NCI-H1694 treated with DMSO at 0.1 percent for 48 hours (cell line): ENCODE measurements at regions not wholly inside any gene's neighbourhood (a gene's known extent, or its start where the extent isn't known, plus 50 kb on each side); places are given as distances from the start of the nearest gene placed in this dataset.
"Not testable (repeated sequence)": the region's sequence is repeated elsewhere in the genome, so short reads cannot be mapped to it uniquely, and the experiment has no call there.

Source experiments
- DNase-seq: peaks from one replicate; lab custom pipeline; 2025; lab: John Stamatoyannopoulos, UW

DNA sequence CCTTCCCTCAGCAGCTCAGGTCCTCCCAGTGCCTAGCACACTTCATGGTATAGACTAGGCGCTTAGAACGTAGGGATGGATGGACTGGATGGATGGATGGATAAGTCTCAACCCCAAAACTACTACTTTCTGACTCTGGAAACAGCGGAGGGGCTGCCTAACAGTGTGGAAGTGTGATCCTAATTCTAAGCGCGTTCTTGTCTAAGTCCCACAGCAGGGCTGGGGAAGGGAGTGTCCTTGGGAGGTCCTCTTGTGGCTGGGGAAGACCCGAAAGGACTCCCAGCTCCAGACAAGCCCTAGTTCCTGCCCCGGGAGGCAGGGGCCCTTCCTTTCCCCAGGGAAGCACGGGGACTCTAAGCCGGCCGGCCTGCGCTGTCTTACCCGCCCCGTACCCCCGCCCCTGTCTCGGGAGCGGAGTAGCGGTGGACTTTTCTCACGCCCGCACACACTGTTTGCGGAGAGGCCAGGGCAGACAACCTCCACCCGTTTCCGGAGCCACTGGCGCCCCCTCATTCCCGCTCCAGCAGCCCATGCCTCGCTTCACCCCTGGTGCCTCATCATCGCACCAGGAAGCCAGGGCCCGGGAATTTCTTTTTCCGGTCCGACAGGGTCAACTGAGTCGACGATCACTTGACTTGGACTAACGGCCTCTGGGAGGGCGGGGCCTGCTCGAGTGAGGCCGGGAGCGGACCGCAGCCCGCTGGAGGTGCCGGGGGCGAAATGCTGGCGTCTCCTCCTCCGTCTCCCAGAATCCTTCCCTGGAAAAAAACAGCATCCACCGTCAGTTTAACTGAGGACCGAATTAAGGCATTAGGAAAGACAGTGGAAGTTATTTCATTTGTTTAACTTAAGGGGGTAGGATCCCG is 133.3 kb downstream of the TBC1D2B start:
- DNase-seq: peak; percentile 0

- DNase-seq: no peak
Observed at GRCh38 chr15:77942611-77943211, 134.8 kb downstream of the TBC1D2B start.

- not testable (repeated sequence) for DNase-seq
Observed at GRCh38 chr15:77941090-77941827, 136.3 kb downstream of the TBC1D2B start.

DNA sequence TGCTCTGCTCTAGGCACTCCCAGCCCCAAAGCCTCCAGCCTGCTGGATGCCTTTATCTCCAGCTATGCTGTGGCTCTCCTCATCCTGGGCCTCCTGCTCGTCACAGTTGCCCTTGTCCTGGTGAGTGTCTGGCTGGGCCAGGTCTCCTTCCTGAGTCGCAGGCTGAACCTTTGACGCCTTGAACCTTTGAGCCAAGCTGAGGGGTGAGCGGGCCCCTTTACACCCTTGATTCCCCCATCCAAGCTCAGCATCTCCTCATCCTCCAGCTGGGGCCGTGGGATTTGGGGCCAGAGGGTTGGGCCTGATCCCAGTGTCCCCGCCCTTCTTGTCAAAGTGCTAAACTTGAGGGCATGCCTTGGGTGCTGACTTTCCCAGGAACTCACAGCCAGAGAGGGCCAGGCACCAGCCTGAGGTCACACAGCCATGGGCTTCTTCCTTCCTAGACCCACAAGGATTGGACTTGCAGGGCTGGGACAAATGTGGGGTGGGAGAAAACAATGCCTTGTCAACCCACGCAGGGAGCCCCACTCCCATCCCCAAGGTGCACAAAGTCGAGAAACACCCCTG is 137.0 kb downstream of the TBC1D2B start:
- DNase-seq: no peak

DNA sequence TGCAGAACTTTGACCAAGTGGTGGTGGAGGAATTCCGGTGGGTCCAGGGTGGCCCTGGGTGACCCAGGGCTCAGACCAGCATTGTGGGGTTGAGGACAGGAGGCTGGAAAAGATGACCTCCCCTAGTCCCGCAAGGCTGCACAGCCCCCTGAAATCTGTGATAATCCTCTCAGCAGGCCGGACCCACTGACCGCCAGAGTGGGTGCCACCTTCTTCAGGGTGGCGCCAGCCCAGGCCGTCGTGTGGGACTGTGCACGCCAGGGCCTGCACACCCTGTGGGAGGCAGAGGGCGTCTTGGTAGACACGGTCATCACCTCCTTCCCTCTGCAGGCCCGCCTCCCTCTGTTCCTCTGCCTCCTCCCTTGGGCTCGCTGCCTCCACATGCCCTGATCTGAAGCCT is 137.7 kb downstream of the TBC1D2B start:
- no peak for DNase-seq

DNA sequence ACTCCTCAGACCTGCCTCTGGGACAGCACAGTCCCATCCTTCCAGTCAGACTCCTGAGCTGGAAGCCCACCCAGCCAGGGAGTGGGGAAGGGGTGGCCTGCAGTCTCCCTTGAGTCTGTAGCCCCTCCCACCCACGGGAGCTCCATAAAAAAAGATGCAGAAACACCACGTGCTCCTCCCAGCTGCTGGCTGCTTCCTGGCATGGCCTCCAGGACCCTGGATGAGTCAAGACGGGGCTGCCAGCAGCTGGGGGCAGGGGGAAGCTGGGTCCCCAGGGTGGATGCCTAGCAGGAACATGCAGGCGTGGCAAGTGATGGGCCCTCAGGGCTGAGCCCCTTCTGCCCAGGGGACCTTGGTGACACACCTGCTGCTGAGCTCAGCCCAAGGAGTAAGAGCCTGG is 138.5 kb downstream of the TBC1D2B start:
- DNase-seq: not testable (repeated sequence)

DNA sequence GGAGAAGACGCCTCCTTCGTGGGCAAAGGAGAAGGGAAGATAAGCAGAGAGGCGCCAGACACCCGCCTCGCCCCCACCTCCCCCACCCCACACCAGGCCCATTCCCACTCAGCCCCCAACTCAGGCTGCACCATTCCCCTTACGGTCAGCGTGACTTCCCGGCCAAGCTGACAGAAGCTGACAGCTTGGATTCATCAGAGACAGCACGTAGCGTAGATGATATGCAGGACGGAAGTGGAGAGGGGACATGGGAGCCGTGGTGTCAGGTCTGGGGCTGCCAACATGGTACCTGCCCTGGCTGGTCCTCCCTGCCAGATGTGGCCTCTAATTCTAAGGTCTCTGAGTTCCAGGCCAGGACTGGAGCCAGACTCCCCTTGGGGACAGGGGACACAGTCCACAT is 139.0 kb downstream of the TBC1D2B start:
- DNase-seq: not testable (repeated sequence)

- DNase-seq: not testable (repeated sequence)
Observed at GRCh38 chr15:77936567-77936966, 140.9 kb downstream of the TBC1D2B start.

DNA sequence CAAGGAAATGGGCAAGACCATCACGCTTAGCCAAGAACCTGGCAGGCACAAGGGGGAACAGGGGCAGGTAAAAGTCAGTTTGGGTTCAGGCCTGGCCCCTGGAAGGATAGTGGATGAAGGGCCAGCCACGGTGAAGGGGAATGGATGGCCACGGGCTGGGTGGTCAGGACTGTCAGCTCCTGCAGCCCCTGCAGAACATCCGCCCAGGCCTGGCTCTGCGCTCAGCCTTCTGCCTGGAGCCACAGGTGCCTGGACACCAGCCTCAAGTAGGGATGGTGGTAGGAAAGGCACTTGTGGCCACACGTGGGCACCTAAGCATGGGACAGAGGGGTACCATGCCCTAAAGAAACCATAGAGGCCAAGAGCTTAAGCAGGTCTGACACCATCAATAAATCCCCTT is 143.0 kb downstream of the TBC1D2B start:
- DNase-seq: not testable (repeated sequence)

GRCh38 chr15:77930907-77931306 is 146.6 kb downstream of the TBC1D2B start:
- DNase-seq: not testable (repeated sequence)

GRCh38 chr15:77930490-77930889 is 147.0 kb downstream of the TBC1D2B start:
- DNase-seq: not testable (repeated sequence)

- not testable (repeated sequence) for DNase-seq
Observed at GRCh38 chr15:77926789-77927188, 150.7 kb downstream of the TBC1D2B start.

DNA sequence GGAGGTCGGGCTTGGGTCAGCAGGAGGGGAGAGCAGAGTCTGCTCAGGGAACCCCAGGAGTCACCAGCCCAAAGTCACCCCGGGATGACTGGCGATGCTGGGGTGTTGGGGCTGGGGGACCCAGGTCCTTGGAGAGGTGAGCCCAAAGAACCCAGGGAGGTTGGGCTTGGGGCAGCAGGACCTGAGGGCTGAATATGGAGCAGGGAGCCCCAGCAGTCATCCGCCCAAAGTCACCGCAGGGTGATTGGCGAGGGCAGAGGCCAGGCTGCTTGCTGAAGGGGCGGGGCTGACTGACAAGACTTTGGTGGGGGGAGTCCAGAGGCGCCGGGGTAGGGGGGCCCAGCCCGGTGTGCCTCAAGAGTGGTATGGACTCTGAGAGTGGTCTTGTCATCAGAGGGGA is 151.2 kb downstream of the TBC1D2B start:
- DNase-seq: not testable (repeated sequence)

DNA sequence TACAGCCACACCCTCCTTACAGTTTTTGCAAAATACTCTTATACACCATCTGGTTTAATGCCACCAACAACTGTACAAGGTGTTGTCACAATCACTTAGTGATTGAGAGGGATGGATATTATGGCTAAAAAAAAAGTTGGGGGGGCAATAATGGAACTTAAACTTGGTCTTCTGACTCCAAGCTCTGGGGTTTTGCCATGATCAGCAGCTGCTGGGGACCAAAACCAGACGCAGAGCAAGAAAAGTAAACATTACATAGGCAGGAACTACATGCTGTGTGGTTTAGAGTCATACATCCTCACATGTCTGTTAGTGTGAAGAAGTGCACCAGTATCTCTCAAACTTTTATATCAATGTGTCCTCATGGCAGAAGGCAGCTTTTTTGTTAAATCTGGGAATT is 152.4 kb downstream of the TBC1D2B start:
- DNase-seq: not testable (repeated sequence)

- DNase-seq: no peak
Observed at GRCh38 chr15:77921664-77922063, 155.8 kb downstream of the TBC1D2B start.

- DNase-seq: not testable (repeated sequence)
Observed at GRCh38 chr15:77916966-77917635, 160.4 kb downstream of the TBC1D2B start.

- not testable (repeated sequence) for DNase-seq
Observed at GRCh38 chr15:77915961-77916330, 161.6 kb downstream of the TBC1D2B start.

GRCh38 chr15:77915261-77915960 is 162.1 kb downstream of the TBC1D2B start:
- no peak for DNase-seq

DNA sequence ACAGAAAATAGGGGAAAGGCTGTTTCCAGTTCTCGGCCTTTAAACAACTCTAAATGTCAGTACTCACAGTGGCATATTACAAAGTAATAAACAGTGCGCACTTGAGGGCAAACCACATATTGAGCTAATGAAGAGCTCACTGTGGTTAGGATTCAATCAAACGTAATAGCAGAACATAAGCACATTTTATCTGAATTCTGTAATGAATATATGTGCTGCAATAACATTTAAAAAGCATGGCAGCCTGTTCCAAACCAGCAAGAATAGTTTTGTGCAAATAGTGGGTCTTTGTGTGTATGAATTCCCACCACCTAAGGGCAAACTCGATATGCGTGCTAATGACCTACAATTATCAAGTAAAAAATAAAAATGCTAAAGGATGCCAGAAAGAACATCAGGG is 163.0 kb downstream of the TBC1D2B start:
- DNase-seq: not testable (repeated sequence)

- peak; percentile 70 for DNase-seq
Observed at GRCh38 chr15:77910030-77910911, 167.2 kb downstream of the TBC1D2B start.
